GM13976 (cell line): ENCODE measurements at regions not wholly inside any gene's neighbourhood (a gene's known extent, or its start where the extent isn't known, plus 50 kb on each side); places are given as distances from the start of the nearest gene placed in this dataset.

ENCODE experiments used
- DNase-seq: peaks from one replicate; pipeline ENCODE4 v3.0.0; 2012; ENCODE audit warnings: low spot score
- CTCF ChIP-seq: IDR thresholded peaks from 2 replicates; pipeline ENCODE4 v1.5.1; 2012; ENCODE audit warnings: borderline replicate concordance, mild to moderate bottlenecking; ENCODE audit not compliant: insufficient read depth; ENCODE audit errors: extremely low read depth, missing control alignments, control extremely low read depth
- in situ Hi-C: fragments of 300-500 bp; cut with MboI; formaldehyde crosslinking; loops from one replicate; pipeline ENCODE4 v1.12.0; 2022; ENCODE audit warnings: low sequenced_read_pairs, mixed read lengths, inconsistent platforms; ENCODE audit not compliant: unreplicated experiment

- no peak for DNase-seq
- no peak for TF ChIP-seq CTCF
- in situ Hi-C loops, result no loop called here
These were observed 379.2 kb upstream of the CELF4 start for GRCh38 chr18:37944700-37945270.

- DNase-seq, result no peak
- in situ Hi-C loops, result no loop called here
These were observed 371.7 kb upstream of the CELF4 start for GRCh38 chr18:37937287-37937686.

GRCh38 chr18:37935086-37935485, 369.5 kb upstream of the CELF4 start:
- DNase-seq, result no peak
- in situ Hi-C loops, result no loop called here
- no peak for TF ChIP-seq CTCF

More at GRCh38 chr18:37937287-37937686, 371.7 kb upstream of the CELF4 start:
- TF ChIP-seq CTCF, result no peak

- DNase-seq, result no peak
- no peak for TF ChIP-seq CTCF
- in situ Hi-C loops, result no loop called here
These were observed 365.0 kb upstream of the CELF4 start for GRCh38 chr18:37930640-37931039.

GRCh38 chr18:37922162-37922561, 356.6 kb upstream of the CELF4 start:
- TF ChIP-seq CTCF, result no peak
- in situ Hi-C loops, result no loop called here
- DNase-seq, result no peak

GRCh38 chr18:37920865-37921264, 355.3 kb upstream of the CELF4 start:
- DNase-seq, result no peak
- TF ChIP-seq CTCF, result no peak
- in situ Hi-C loops, result no loop called here

- TF ChIP-seq CTCF, result no peak
- in situ Hi-C loops, result no loop called here
- no peak for DNase-seq
These were observed 347.5 kb upstream of the CELF4 start for GRCh38 chr18:37913051-37913450.
